ENCODE measurements at regions not wholly inside any gene's neighbourhood (a gene's known extent, or its start where the extent isn't known, plus 50 kb on each side); places are given as distances from the start of the nearest gene placed in this dataset.

DNA sequence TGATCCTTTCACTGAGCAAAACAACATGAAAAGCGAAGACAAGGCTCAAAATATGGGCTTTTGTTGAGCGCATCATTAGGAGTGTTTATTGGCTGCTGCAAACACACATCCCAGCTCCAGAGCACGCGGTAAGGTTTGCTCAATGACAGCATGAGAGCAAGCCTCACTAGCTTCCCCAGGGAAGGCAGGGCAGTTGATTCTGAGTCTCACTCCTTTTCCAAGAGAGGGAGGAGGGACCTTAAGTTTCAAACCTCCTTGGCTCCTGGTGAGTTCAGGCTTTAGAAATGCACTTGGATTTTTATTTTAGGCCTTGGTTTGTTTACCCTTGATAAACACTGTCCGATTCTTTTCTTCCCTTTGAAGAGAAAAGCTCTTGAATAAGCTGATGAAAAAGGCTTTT, 69.1 kb upstream of the CACNA2D3 start:
- Mint-ChIP-seq H3K4me3 (ENCODE audit: low read depth) (no peak overlapping the region), H3K9me3 (ENCODE audit: low read depth) (no peaks in the 10 kb centered on the region), H3K27ac (no peak overlapping the region), H3K36me3 (ENCODE audit: insufficient read depth) (no peaks in the 10 kb centered on the region), H3K4me1 (ENCODE audit: low read depth) (peaks cover 20% of the 10 kb centered on the region), H3K27me3 (peaks cover 3% of the 10 kb centered on the region)
- TF ChIP-seq, protein P1, sequence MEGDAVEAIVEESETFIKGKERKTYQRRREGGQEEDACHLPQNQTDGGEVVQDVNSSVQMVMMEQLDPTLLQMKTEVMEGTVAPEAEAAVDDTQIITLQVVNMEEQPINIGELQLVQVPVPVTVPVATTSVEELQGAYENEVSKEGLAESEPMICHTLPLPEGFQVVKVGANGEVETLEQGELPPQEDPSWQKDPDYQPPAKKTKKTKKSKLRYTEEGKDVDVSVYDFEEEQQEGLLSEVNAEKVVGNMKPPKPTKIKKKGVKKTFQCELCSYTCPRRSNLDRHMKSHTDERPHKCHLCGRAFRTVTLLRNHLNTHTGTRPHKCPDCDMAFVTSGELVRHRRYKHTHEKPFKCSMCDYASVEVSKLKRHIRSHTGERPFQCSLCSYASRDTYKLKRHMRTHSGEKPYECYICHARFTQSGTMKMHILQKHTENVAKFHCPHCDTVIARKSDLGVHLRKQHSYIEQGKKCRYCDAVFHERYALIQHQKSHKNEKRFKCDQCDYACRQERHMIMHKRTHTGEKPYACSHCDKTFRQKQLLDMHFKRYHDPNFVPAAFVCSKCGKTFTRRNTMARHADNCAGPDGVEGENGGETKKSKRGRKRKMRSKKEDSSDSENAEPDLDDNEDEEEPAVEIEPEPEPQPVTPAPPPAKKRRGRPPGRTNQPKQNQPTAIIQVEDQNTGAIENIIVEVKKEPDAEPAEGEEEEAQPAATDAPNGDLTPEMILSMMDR (IDR thresholded peaks at IDR 0.05; ENCODE audit: unreplicated experiment): no peak
- no peak for DNase-seq (ENCODE audit: low spot score, unreplicated experiment)

- H3K27ac Mint-ChIP-seq: no peak overlapping the region
- no peaks in the 10 kb centered on the region for H3K9me3 Mint-ChIP-seq (ENCODE audit: low read depth)
- H3K36me3 Mint-ChIP-seq (ENCODE audit: insufficient read depth): no peaks in the 10 kb centered on the region
- H3K27me3 Mint-ChIP-seq: peaks cover 13% of the 10 kb centered on the region
- H3K4me3 Mint-ChIP-seq (ENCODE audit: low read depth): no peak overlapping the region
- TF ChIP-seq, protein P1 (IDR thresholded peaks at IDR 0.05; ENCODE audit: unreplicated experiment): no peak
- H3K4me1 Mint-ChIP-seq (ENCODE audit: low read depth): peaks cover 22% of the 10 kb centered on the region
- DNase-seq (ENCODE audit: low spot score, unreplicated experiment): no peak
Observed at GRCh38 chr3:54047568-54047967, 74.8 kb upstream of the CACNA2D3 start.

GRCh38 chr3:54046641-54047214, 75.6 kb upstream of the CACNA2D3 start:
- Mint-ChIP-seq H3K27ac (peak overlapping the region; percentile 38), H3K36me3 (ENCODE audit: insufficient read depth) (no peaks in the 10 kb centered on the region), H3K27me3 (peaks cover 13% of the 10 kb centered on the region), H3K4me1 (ENCODE audit: low read depth) (peaks cover 22% of the 10 kb centered on the region), H3K4me3 (ENCODE audit: low read depth) (no peak overlapping the region), H3K9me3 (ENCODE audit: low read depth) (no peaks in the 10 kb centered on the region)
- DNase-seq (ENCODE audit: low spot score, unreplicated experiment): no peak
- TF ChIP-seq, protein P1 (IDR thresholded peaks at IDR 0.05; ENCODE audit: unreplicated experiment): no peak

- Mint-ChIP-seq H3K27me3 (peaks cover 13% of the 10 kb centered on the region), H3K9me3 (ENCODE audit: low read depth) (no peaks in the 10 kb centered on the region), H3K27ac (no peak overlapping the region), H3K4me1 (ENCODE audit: low read depth) (peaks cover 22% of the 10 kb centered on the region), H3K36me3 (ENCODE audit: insufficient read depth) (no peaks in the 10 kb centered on the region), H3K4me3 (ENCODE audit: low read depth) (no peak overlapping the region)
- DNase-seq (ENCODE audit: low spot score, unreplicated experiment): no peak
- TF ChIP-seq, protein P1 (IDR thresholded peaks at IDR 0.05; ENCODE audit: unreplicated experiment): no peak
Observed at GRCh38 chr3:54045061-54045815, 77.1 kb upstream of the CACNA2D3 start.

DNA sequence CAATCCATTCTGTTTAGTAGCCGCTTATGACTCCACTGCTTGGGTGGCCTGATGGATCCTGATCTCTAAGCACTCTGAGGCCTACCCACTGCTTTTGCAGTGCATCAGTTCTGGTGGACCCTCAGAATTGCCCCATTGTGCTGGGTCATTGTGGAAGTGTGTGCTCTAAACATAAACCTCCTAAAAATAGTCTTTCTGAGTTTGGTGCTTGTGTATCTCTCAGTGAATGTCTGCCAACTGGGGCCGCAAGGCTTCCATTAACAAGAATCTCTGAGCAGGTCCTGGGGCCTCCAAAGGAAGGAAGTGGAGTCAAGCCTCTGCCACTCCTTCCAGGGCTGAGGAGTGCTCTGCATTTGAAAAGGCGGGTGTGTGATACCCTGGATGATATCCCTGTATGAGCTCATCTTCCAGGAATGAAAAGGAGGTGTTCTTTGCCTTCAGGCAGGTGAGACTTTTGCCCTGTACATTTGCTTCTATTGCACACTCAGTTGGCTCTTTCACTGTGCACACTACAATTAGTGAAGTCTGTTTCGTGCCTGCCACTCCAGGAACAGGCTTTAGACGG, 80.0 kb upstream of the CACNA2D3 start:
- DNase-seq (ENCODE audit: low spot score, unreplicated experiment): no peak

More for the DNA sequence above, 80.0 kb upstream of the CACNA2D3 start:
- Mint-ChIP-seq H3K9me3 (ENCODE audit: low read depth) (no peaks in the 10 kb centered on the region), H3K36me3 (ENCODE audit: insufficient read depth) (no peaks in the 10 kb centered on the region), H3K4me3 (ENCODE audit: low read depth) (no peak overlapping the region), H3K4me1 (ENCODE audit: low read depth) (peaks cover 22% of the 10 kb centered on the region), H3K27me3 (peaks cover 15% of the 10 kb centered on the region), H3K27ac (no peak overlapping the region)
- TF ChIP-seq, protein P1 (IDR thresholded peaks at IDR 0.05; ENCODE audit: unreplicated experiment): no peak
